A673 (cell line): ENCODE measurements at regions not wholly inside any gene's neighbourhood (a gene's known extent, or its start where the extent isn't known, plus 50 kb on each side); places are given as distances from the start of the nearest gene placed in this dataset.

Source experiments
- EZH2 ChIP-seq: fragments of 200-600 bp; sonication (generic); IDR thresholded peaks from 2 replicates; pipeline ENCODE4 v1.6.1; 2017; ENCODE audit warnings: borderline replicate concordance, low read depth, mild to moderate bottlenecking, mixed read lengths, antibody characterized with exemption, low read length; ENCODE audit not compliant: poor library complexity, severe bottlenecking
- TF ChIP-seq, protein P1 (sequence below): fragments of 300-800, 200-600 bp; sonication (generic); conservative IDR thresholded peaks from 2 replicates; pipeline ENCODE4 v1.5.1; 2017; ENCODE audit warnings: low read depth, mild to moderate bottlenecking, antibody characterized with exemption, low read length, moderate library complexity, mixed read lengths

DNA sequence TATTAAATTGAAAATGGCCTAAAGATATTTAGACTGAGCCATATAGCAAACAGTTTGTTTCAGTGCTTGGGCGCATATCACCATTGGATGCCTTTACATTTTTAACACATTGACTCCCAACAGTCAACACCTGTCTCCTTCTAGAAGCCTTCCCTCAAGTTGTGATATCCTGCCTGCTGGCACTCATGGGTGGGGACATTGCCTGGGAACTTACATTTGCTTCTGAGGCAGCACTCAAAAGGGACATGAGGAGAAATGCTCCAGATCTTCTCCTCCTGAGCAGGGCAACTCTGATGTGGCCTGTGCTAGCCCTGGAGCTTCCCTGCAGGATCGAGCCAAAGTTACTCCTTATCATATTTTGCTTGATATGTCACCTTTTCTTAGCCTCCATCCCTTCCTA lies 392.2 kb downstream of the CDH7 start:
- TF ChIP-seq, protein P1, sequence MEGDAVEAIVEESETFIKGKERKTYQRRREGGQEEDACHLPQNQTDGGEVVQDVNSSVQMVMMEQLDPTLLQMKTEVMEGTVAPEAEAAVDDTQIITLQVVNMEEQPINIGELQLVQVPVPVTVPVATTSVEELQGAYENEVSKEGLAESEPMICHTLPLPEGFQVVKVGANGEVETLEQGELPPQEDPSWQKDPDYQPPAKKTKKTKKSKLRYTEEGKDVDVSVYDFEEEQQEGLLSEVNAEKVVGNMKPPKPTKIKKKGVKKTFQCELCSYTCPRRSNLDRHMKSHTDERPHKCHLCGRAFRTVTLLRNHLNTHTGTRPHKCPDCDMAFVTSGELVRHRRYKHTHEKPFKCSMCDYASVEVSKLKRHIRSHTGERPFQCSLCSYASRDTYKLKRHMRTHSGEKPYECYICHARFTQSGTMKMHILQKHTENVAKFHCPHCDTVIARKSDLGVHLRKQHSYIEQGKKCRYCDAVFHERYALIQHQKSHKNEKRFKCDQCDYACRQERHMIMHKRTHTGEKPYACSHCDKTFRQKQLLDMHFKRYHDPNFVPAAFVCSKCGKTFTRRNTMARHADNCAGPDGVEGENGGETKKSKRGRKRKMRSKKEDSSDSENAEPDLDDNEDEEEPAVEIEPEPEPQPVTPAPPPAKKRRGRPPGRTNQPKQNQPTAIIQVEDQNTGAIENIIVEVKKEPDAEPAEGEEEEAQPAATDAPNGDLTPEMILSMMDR, result no peak
- TF ChIP-seq EZH2, result no peak
